ENCODE measurements at regions not wholly inside any gene's neighbourhood (a gene's known extent, or its start where the extent isn't known, plus 50 kb on each side); places are given as distances from the start of the nearest gene placed in this dataset.

- WGBS (ENCODE audit: insufficient coverage): 24% methylated on average over 13 of the region's 13 CpGs
Measured at GRCh38 chr9:36748322-36748899, 175.7 kb downstream of the MELK start.

DNA sequence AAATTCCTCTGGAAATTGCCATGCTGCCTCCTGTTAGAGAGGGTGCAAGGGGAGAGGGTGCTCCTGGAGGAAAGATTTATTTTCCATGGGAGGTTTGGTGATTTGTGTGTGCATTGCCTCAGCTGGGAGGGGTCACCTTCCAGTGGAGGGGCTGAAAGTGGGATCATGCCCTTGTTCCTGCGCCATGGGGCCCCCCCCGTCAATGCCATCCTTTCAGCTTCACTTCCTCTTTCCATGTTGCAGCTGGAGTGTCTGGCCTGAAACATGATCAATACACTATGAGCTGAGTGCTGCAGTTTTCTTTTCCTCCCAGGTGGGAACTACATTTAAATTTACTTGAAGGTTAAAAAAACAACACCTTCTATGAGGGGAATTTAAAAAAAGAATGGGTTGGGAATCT lies 176.8 kb downstream of the MELK start:
- ChIA-PET POLR2A (no interaction called here), CTCF (interaction anchor here (1.7 kb wide), 1 partner anchor 21 kb away, joined by 7 read pairs; no protein-coding TSS in a partner anchor)
- Histone ChIP-seq H3K9me3 (ENCODE audit: control extremely low read depth in 1 of 3, control insufficient read depth in 2 of 3, insufficient read depth in 1 of 3, low read length in 2 of 3) (peaks cover 0 to 6% (median 0%) of the 10 kb centered on the region in 3 donors), H3K36me3 (replicated peaks in 1 of 2; ENCODE audit: control extremely low read depth in 1 of 2, control insufficient read depth in 1 of 2, extremely low read depth in 1 of 2, insufficient read depth in 2 of 2, low read length in 1 of 2) (no peaks in the 10 kb centered on the region), H3K4me2 (replicated peaks; ENCODE audit: low read depth, low read length, poor library complexity, severe bottlenecking) (no peak overlapping the region), H3K4me3 (ENCODE audit: control extremely low read depth in 1 of 5, extremely low read depth in 1 of 5, insufficient read depth in 1 of 5, low read depth in 2 of 5, low read length in 4 of 5) (no peak overlapping the region), H3K4me1 (ENCODE audit: control insufficient read depth in 2 of 2, insufficient read depth in 2 of 2, low read length in 2 of 2) (peaks cover 0 to 5% of the 10 kb centered on the region in 2 donors), H3K27me3 (replicated peaks in 1 of 4; ENCODE audit: control extremely low read depth in 1 of 4, control insufficient read depth in 3 of 4, insufficient read depth in 4 of 4, low read length in 3 of 4) (peaks cover 0 to 49% (median 17%) of the 10 kb centered on the region in 4 experiments), H2AFZ (ENCODE audit: insufficient read depth, low read depth, low read length, poor library complexity, severe bottlenecking) (no peak overlapping the region), H3K9ac (ENCODE audit: low read length) (no peak overlapping the region), H3K27ac (ENCODE audit: low read length in 2 of 2) (no peak overlapping the region), H3K79me2 (ENCODE audit: control insufficient read depth, insufficient read depth, low read length) (no peaks in the 10 kb centered on the region), H4K20me1 (ENCODE audit: control insufficient read depth, insufficient read depth, low read length, poor library complexity, severe bottlenecking) (no peaks in the 10 kb centered on the region)
- ATAC-seq (ENCODE audit: low read depth) (no peak), DNase-seq (no peak)
- no peak for TF ChIP-seq EZH2 (IDR thresholded peaks at IDR 0.05; ENCODE audit: borderline replicate concordance, insufficient read depth, low read depth, low read length, poor library complexity, severe bottlenecking)
- TF ChIP-seq, protein P1, sequence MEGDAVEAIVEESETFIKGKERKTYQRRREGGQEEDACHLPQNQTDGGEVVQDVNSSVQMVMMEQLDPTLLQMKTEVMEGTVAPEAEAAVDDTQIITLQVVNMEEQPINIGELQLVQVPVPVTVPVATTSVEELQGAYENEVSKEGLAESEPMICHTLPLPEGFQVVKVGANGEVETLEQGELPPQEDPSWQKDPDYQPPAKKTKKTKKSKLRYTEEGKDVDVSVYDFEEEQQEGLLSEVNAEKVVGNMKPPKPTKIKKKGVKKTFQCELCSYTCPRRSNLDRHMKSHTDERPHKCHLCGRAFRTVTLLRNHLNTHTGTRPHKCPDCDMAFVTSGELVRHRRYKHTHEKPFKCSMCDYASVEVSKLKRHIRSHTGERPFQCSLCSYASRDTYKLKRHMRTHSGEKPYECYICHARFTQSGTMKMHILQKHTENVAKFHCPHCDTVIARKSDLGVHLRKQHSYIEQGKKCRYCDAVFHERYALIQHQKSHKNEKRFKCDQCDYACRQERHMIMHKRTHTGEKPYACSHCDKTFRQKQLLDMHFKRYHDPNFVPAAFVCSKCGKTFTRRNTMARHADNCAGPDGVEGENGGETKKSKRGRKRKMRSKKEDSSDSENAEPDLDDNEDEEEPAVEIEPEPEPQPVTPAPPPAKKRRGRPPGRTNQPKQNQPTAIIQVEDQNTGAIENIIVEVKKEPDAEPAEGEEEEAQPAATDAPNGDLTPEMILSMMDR (IDR thresholded peaks at IDR 0.05): no peak
- peaks cover 2% of the 10 kb centered on the region for H3K4me1 Mint-ChIP-seq
- WGBS (ENCODE audit: insufficient coverage): no CpG with 5 or more reads among the region's 2 CpGs
- H3K27ac Mint-ChIP-seq: no peak overlapping the region
- H3K4me3 Mint-ChIP-seq: no peak overlapping the region
- H3K9me3 Mint-ChIP-seq (ENCODE audit: insufficient read depth): no peaks in the 10 kb centered on the region
- intact Hi-C loops (cut with micrococcal nuclease): no loop called here
- H3K27me3 Mint-ChIP-seq: peaks cover 60% of the 10 kb centered on the region

More at GRCh38 chr9:36748322-36748899, 175.7 kb downstream of the MELK start:
- no peak overlapping the region for H3K4me2 ChIP-seq (replicated peaks; ENCODE audit: low read depth, low read length, poor library complexity, severe bottlenecking)
- H3K4me3 Mint-ChIP-seq: no peak overlapping the region
- no peaks in the 10 kb centered on the region for H4K20me1 ChIP-seq (ENCODE audit: control insufficient read depth, insufficient read depth, low read length, poor library complexity, severe bottlenecking)
- H3K9me3 ChIP-seq (ENCODE audit: control extremely low read depth in 1 of 3, control insufficient read depth in 2 of 3, insufficient read depth in 1 of 3, low read length in 2 of 3): peaks cover 0 to 6% (median 0%) of the 10 kb centered on the region in 3 donors
- H3K27ac ChIP-seq (ENCODE audit: low read length in 2 of 2): no peak overlapping the region
- intact Hi-C loops (cut with micrococcal nuclease): no loop called here
- DNase-seq (peak; percentile 43), ATAC-seq (ENCODE audit: low read depth) (peak; percentile 31)
- H3K4me1 ChIP-seq (ENCODE audit: control insufficient read depth in 2 of 2, insufficient read depth in 2 of 2, low read length in 2 of 2): peaks cover 0 to 5% of the 10 kb centered on the region in 2 donors
- no peak overlapping the region for H2AFZ ChIP-seq (ENCODE audit: insufficient read depth, low read depth, low read length, poor library complexity, severe bottlenecking)
- no peak overlapping the region for H3K27ac Mint-ChIP-seq
- no peaks in the 10 kb centered on the region for H3K36me3 ChIP-seq (replicated peaks in 1 of 2; ENCODE audit: control extremely low read depth in 1 of 2, control insufficient read depth in 1 of 2, extremely low read depth in 1 of 2, insufficient read depth in 2 of 2, low read length in 1 of 2)
- ChIA-PET POLR2A (no interaction called here), CTCF (no interaction called here)
- no peak overlapping the region for H3K9ac ChIP-seq (ENCODE audit: low read length)
- H3K27me3 ChIP-seq (replicated peaks in 1 of 4; ENCODE audit: control extremely low read depth in 1 of 4, control insufficient read depth in 3 of 4, insufficient read depth in 4 of 4, low read length in 3 of 4): peaks cover 0 to 43% (median 17%) of the 10 kb centered on the region in 4 experiments
- peaks cover 52% of the 10 kb centered on the region for H3K27me3 Mint-ChIP-seq
- TF ChIP-seq EZH2 (IDR thresholded peaks at IDR 0.05; ENCODE audit: borderline replicate concordance, insufficient read depth, low read depth, low read length, poor library complexity, severe bottlenecking): no peak
- no peaks in the 10 kb centered on the region for H3K79me2 ChIP-seq (ENCODE audit: control insufficient read depth, insufficient read depth, low read length)
- H3K4me3 ChIP-seq (ENCODE audit: control extremely low read depth in 1 of 5, extremely low read depth in 1 of 5, insufficient read depth in 1 of 5, low read depth in 2 of 5, low read length in 4 of 5): no peak overlapping the region
- H3K9me3 Mint-ChIP-seq (ENCODE audit: insufficient read depth): no peaks in the 10 kb centered on the region
- peaks cover 2% of the 10 kb centered on the region for H3K4me1 Mint-ChIP-seq
